Fibroblast of lung (primary cell): ENCODE measurements at regions not wholly inside any gene's neighbourhood (a gene's known extent, or its start where the extent isn't known, plus 50 kb on each side); places are given as distances from the start of the nearest gene placed in this dataset.

Experiments
- DNase-seq, 2 donors: peaks; one replicate each; pipeline versions ENCODE4 v3.0.0 to v3.0.0-alpha.2; 2010; ENCODE audit warnings: low read depth in 2 of 2
- H2AFZ ChIP-seq: 2 replicates; pipeline ENCODE4 v1.5.1; 2012; ENCODE audit warnings: low read length, control low read depth, inconsistent platforms
- H3K27ac ChIP-seq: 2 replicates; pipeline ENCODE4 v1.5.1; 2011; ENCODE audit warnings: low read length, control low read depth; ENCODE audit not compliant: insufficient read depth
- H3K27me3 ChIP-seq: 2 replicates; pipeline ENCODE4 v1.5.1; 2011; ENCODE audit warnings: mild to moderate bottlenecking, low read length; ENCODE audit not compliant: control insufficient read depth, insufficient read depth
- H3K36me3 ChIP-seq: 2 replicates; pipeline ENCODE4 v1.5.1; 2011; ENCODE audit warnings: low read length; ENCODE audit not compliant: control insufficient read depth, insufficient read depth
- H3K4me1 ChIP-seq: 2 replicates; pipeline ENCODE4 v1.5.1; 2011; ENCODE audit warnings: low read length; ENCODE audit not compliant: control insufficient read depth, insufficient read depth; ENCODE audit errors: extremely low read depth
- H3K4me2 ChIP-seq: 2 replicates; pipeline ENCODE4 v1.5.1; 2011; ENCODE audit warnings: low read length, control low read depth; ENCODE audit not compliant: insufficient read depth; ENCODE audit errors: extremely low read depth
- H3K4me3 ChIP-seq, 4 experiments: fragments of 200-600 bp in 1 of 4; sonication (generic) in 1 of 4; replicated peaks in 1 of 4; 2 replicates each; pipeline ENCODE4 v1.5.1; 2011 to 2016; ENCODE audit warnings: low read length in 4 of 4, low read depth in 3 of 4, mild to moderate bottlenecking in 3 of 4, control low read depth in 2 of 4, inconsistent platforms in 1 of 4, mixed read lengths in 1 of 4; ENCODE audit not compliant: insufficient read depth in 1 of 4; ENCODE audit errors: control extremely low read depth in 1 of 4
- H3K79me2 ChIP-seq: 2 replicates; pipeline ENCODE4 v1.5.1; 2012; ENCODE audit warnings: mild to moderate bottlenecking, low read length, inconsistent platforms; ENCODE audit not compliant: control insufficient read depth, insufficient read depth
- H3K9ac ChIP-seq: 2 replicates; pipeline ENCODE4 v1.5.1; 2011; ENCODE audit warnings: mild to moderate bottlenecking, low read length, control low read depth; ENCODE audit not compliant: insufficient read depth
- H3K9me3 ChIP-seq: 2 replicates; pipeline ENCODE4 v1.5.1; 2012; ENCODE audit warnings: low read depth, low read length; ENCODE audit not compliant: control insufficient read depth, insufficient read depth
- H4K20me1 ChIP-seq: 2 replicates; pipeline ENCODE4 v1.5.1; 2011; ENCODE audit warnings: low read length; ENCODE audit not compliant: control insufficient read depth, insufficient read depth; ENCODE audit errors: extremely low read depth
- EZH2 ChIP-seq: IDR thresholded peaks from 2 replicates; pipeline ENCODE4 v1.5.1; 2012; ENCODE audit warnings: low read length, control low read depth, mild to moderate bottlenecking; ENCODE audit errors: missing control alignments
- TF ChIP-seq, protein P1 (sequence below), 2 donors: IDR thresholded peaks in 1 of 2; conservative IDR thresholded peaks in 1 of 2; 1 replicate in 1 of 2; 2 replicates in 1 of 2; pipeline ENCODE4 v1.5.1; 2011 to 2012; ENCODE audit warnings: low read length in 2 of 2, control low read depth in 1 of 2, inconsistent platforms in 1 of 2, low read depth in 1 of 2, mild to moderate bottlenecking in 1 of 2

DNA sequence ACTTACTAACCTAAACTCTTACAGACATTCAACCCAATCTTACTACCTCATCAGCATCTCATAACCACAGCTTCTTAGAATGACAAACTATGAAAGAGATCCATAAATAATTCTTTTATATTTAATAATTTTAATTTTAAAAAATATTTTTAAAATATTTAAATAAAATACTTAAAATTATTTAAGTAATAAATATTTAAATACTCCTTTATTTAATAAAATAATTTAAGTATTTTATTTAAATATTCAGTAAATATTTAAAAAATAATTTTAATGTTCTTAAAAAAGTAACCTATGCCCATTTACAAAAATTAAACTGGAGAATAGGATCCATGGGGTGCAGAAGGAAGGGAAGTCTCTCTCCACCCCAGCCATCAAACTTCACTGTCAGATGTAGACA is 627.3 kb upstream of the MGMT start:
- TF ChIP-seq, protein P1, sequence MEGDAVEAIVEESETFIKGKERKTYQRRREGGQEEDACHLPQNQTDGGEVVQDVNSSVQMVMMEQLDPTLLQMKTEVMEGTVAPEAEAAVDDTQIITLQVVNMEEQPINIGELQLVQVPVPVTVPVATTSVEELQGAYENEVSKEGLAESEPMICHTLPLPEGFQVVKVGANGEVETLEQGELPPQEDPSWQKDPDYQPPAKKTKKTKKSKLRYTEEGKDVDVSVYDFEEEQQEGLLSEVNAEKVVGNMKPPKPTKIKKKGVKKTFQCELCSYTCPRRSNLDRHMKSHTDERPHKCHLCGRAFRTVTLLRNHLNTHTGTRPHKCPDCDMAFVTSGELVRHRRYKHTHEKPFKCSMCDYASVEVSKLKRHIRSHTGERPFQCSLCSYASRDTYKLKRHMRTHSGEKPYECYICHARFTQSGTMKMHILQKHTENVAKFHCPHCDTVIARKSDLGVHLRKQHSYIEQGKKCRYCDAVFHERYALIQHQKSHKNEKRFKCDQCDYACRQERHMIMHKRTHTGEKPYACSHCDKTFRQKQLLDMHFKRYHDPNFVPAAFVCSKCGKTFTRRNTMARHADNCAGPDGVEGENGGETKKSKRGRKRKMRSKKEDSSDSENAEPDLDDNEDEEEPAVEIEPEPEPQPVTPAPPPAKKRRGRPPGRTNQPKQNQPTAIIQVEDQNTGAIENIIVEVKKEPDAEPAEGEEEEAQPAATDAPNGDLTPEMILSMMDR (conservative IDR thresholded peaks at IDR 0.05 in 1 of 2, IDR thresholded peaks at IDR 0.05 in 1 of 2; ENCODE audit: low read depth in 1 of 2, low read length in 2 of 2) = no peak
- TF ChIP-seq EZH2 = no peak
- no peaks in the 10 kb centered on the region for H3K27me3 ChIP-seq
- H3K4me3 ChIP-seq = no peak overlapping the region
- no peak overlapping the region for H3K9ac ChIP-seq
- H3K4me2 ChIP-seq = no peak overlapping the region
- no peaks in the 10 kb centered on the region for H4K20me1 ChIP-seq
- no peak for DNase-seq
- H3K27ac ChIP-seq = no peak overlapping the region
- no peak overlapping the region for H2AFZ ChIP-seq
- no peaks in the 10 kb centered on the region for H3K9me3 ChIP-seq
- no peaks in the 10 kb centered on the region for H3K79me2 ChIP-seq
- no peaks in the 10 kb centered on the region for H3K4me1 ChIP-seq
- no peaks in the 10 kb centered on the region for H3K36me3 ChIP-seq

GRCh38 chr10:128843972-128844371 is 623.1 kb upstream of the MGMT start:
- no peaks in the 10 kb centered on the region for H3K79me2 ChIP-seq
- H3K9ac ChIP-seq = no peak overlapping the region
- H3K4me1 ChIP-seq = no peaks in the 10 kb centered on the region
- H4K20me1 ChIP-seq = no peaks in the 10 kb centered on the region
- no peaks in the 10 kb centered on the region for H3K9me3 ChIP-seq
- no peaks in the 10 kb centered on the region for H3K36me3 ChIP-seq
- no peak overlapping the region for H2AFZ ChIP-seq
- no peak for DNase-seq
- H3K4me2 ChIP-seq = no peak overlapping the region
- no peak for TF ChIP-seq EZH2
- TF ChIP-seq, protein P1 (conservative IDR thresholded peaks at IDR 0.05 in 1 of 2, IDR thresholded peaks at IDR 0.05 in 1 of 2; ENCODE audit: low read depth in 1 of 2, low read length in 2 of 2) = no peak
- no peak overlapping the region for H3K4me3 ChIP-seq
- H3K27me3 ChIP-seq = no peaks in the 10 kb centered on the region
- H3K27ac ChIP-seq = no peak overlapping the region

DNA sequence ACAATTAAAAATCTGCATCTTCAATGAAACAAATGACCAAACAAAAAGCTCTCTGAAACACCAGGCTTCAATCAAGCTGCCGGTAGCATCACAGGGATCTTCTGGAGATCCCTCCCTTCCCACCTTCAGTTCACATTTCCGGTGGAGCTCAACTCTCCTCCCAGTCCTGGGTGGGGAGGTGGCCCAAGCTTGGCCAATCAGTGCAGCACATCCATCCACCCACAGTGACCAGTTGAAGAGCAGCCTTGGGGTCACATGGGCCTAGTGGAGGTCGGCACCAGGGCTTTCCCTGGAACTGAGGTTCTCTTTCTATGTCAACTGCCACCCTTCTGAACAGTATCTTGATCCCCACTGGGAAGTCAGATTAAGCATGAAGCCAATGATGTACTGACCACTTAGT is 620.1 kb upstream of the MGMT start:
- no peak for DNase-seq
- no peak overlapping the region for H3K9ac ChIP-seq
- no peaks in the 10 kb centered on the region for H3K9me3 ChIP-seq
- H3K27ac ChIP-seq = no peak overlapping the region
- TF ChIP-seq EZH2 = no peak
- TF ChIP-seq, protein P1 (conservative IDR thresholded peaks at IDR 0.05 in 1 of 2, IDR thresholded peaks at IDR 0.05 in 1 of 2; ENCODE audit: low read depth in 1 of 2, low read length in 2 of 2) = no peak
- no peaks in the 10 kb centered on the region for H3K36me3 ChIP-seq
- no peak overlapping the region for H3K4me3 ChIP-seq
- no peaks in the 10 kb centered on the region for H4K20me1 ChIP-seq
- H3K27me3 ChIP-seq = no peaks in the 10 kb centered on the region
- no peaks in the 10 kb centered on the region for H3K79me2 ChIP-seq
- H3K4me1 ChIP-seq = no peaks in the 10 kb centered on the region
- H2AFZ ChIP-seq = no peak overlapping the region
- H3K4me2 ChIP-seq = no peak overlapping the region
